K562 (cell line): ENCODE measurements at regions not wholly inside any gene's neighbourhood (a gene's known extent, or its start where the extent isn't known, plus 50 kb on each side); places are given as distances from the start of the nearest gene placed in this dataset.
A peak's percentile ranks its signal among the peaks of the same experiment; 100 is the strongest.

Experiments used
- ATAC-seq: fragments of 200-7000 bp; cut with Tn5 transposase; 3 replicates; pipeline ENCODE4 v1.9.1; 2020; ENCODE audit warnings: moderate library complexity
- BruUV-seq: library from RNA; stranded (reverse); fragments of 400-500 nt; replicated peaks from 2 replicates; lab custom pipeline; 2021; lab: Mats Ljungman, UMichigan
- CTCF ChIA-PET: fragments of 300-600 bp; formaldehyde crosslinking; extraction: SDS; loops from one replicate; lab custom pipeline; 2021; ENCODE audit warnings: low intra/inter-chr PET ratio; lab: Yijun Ruan, JAX
- POLR2A ChIA-PET: fragments of 300-600, 350-650 bp; sonication (Branson Sonifier 250); formaldehyde crosslinking; extraction: SDS; loops from one replicate; lab custom pipeline; 2021; ENCODE audit warnings: antibody characterized with exemption, inconsistent platforms; lab: Yijun Ruan, JAX
- DNase-seq, 4 experiments: peaks; one replicate each; pipeline versions ENCODE4 v3.0.0 to v3.0.0-alpha.2; 2011 to 2018; ENCODE audit warnings: low spot score in 3 of 4, mixed read lengths in 3 of 4; ENCODE audit errors: extremely low read depth in 1 of 4
- FAIRE-seq: peaks from 2 replicates; lab custom pipeline; 2011; peaks lifted over from hg19 to GRCh38; lab: Jason Lieb, UNC
- H2AFZ ChIP-seq: 2 replicates; pipeline ENCODE4 v1.6.0; 2011; ENCODE audit warnings: low read depth, low read length, control low read depth, inconsistent platforms
- H3K27ac ChIP-seq: fragments of 200-600 bp; 3 replicates; pipeline ENCODE4 v1.8.0; 2011; ENCODE audit warnings: low read depth, mild to moderate bottlenecking, control low read depth, inconsistent platforms, low read length, moderate library complexity, mixed read lengths; ENCODE audit errors: extremely low read depth
- H3K27me3 ChIP-seq, 2 experiments: fragments of 300-600 bp in 1 of 2; 2 replicates in 1 of 2; 3 replicates in 1 of 2; pipeline versions ENCODE4 v1.6.0 to v1.8.0; 2011; ENCODE audit warnings: inconsistent platforms in 2 of 2, low read length in 2 of 2, mild to moderate bottlenecking in 1 of 2, mixed read lengths in 1 of 2, moderate library complexity in 1 of 2; ENCODE audit not compliant: control insufficient read depth in 2 of 2, insufficient read depth in 2 of 2
- H3K36me3 ChIP-seq: fragments of 300-600 bp; 3 replicates; pipeline ENCODE4 v1.8.0; 2011; ENCODE audit warnings: mild to moderate bottlenecking, low read length, inconsistent platforms; ENCODE audit not compliant: control insufficient read depth, insufficient read depth
- H3K4me1 ChIP-seq, 2 experiments: fragments of 200-600 bp in 1 of 2; replicated peaks in 1 of 2; 2 replicates in 1 of 2; 3 replicates in 1 of 2; pipeline versions ENCODE4 v1.5.1 to v1.8.0; 2011; ENCODE audit warnings: inconsistent platforms in 2 of 2, low read length in 2 of 2, mild to moderate bottlenecking in 1 of 2, mixed read lengths in 1 of 2, moderate library complexity in 1 of 2; ENCODE audit not compliant: control insufficient read depth in 2 of 2, insufficient read depth in 2 of 2
- H3K4me2 ChIP-seq: 2 replicates; pipeline ENCODE4 v1.6.1; 2011; ENCODE audit warnings: low read length, control low read depth, inconsistent platforms, mixed read lengths; ENCODE audit not compliant: insufficient read depth
- H3K4me3 ChIP-seq: fragments of 200-600 bp; sonication (generic), shearing (Covaris generic); 2 replicates; pipeline ENCODE4 v1.5.1; 2016; ENCODE audit warnings: control low read depth, inconsistent platforms
- H3K79me2 ChIP-seq: fragments of 200-600 bp; 3 replicates; pipeline ENCODE4 v1.8.0; 2011; ENCODE audit warnings: low read length, inconsistent platforms; ENCODE audit not compliant: control insufficient read depth, insufficient read depth
- H3K9ac ChIP-seq, 2 experiments: 2 replicates each; pipeline versions ENCODE4 v1.6.0 to v1.6.1; 2011; ENCODE audit warnings: low read depth in 2 of 2, low read length in 2 of 2, control low read depth in 1 of 2, inconsistent platforms in 1 of 2, mild to moderate bottlenecking in 1 of 2, mixed read lengths in 1 of 2; ENCODE audit not compliant: insufficient read depth in 1 of 2
- H3K9me1 ChIP-seq: one replicate; pipeline ENCODE4 v1.6.0; 2011; ENCODE audit warnings: inconsistent platforms, mild to moderate bottlenecking, low read length, moderate library complexity; ENCODE audit not compliant: control insufficient read depth, insufficient read depth
- H3K9me3 ChIP-seq: replicated peaks from 2 replicates; pipeline ENCODE4 v1.5.1; 2011; ENCODE audit warnings: low read depth, low read length, inconsistent platforms; ENCODE audit not compliant: control insufficient read depth, insufficient read depth
- H4K20me1 ChIP-seq: replicated peaks from 2 replicates; pipeline ENCODE4 v1.6.1; 2011; ENCODE audit warnings: low read length, inconsistent platforms, mixed read lengths; ENCODE audit not compliant: control insufficient read depth, insufficient read depth
- CEBPB ChIP-seq: fragments of 450-650 bp; IDR thresholded peaks from 2 replicates; pipeline ENCODE4 v1.6.1; 2016; ENCODE audit warnings: missing genetic modification characterization, missing compliant biosample characterization
- CEBPG ChIP-seq, 3 experiments: fragments of 200-800 bp in 1 of 3; sonication (Bioruptor generic) in 1 of 3; sonication (generic) in 1 of 3; formaldehyde crosslinking in 1 of 3; IDR thresholded peaks in 2 of 3; conservative IDR thresholded peaks in 1 of 3; 2 replicates each; pipeline versions ENCODE4 v1.6.1 to v1.8.0; 2016 to 2022; ENCODE audit warnings: missing compliant biosample characterization in 2 of 3, missing genetic modification characterization in 2 of 3, mild to moderate bottlenecking in 1 of 3, missing genetic modification reagents in 1 of 3
- MIER1 ChIP-seq: fragments of 450-650 bp; IDR thresholded peaks from 2 replicates; pipeline ENCODE4 v1.6.1; 2016; ENCODE audit warnings: antibody characterized with exemption, mild to moderate bottlenecking, low read depth
- RFX7 ChIP-seq: fragments of 250-450 bp; sonication (Bioruptor Pico); IDR thresholded peaks from 2 replicates; pipeline ENCODE4 v1.5.1; 2021; ENCODE audit warnings: mild to moderate bottlenecking
- U2AF1 ChIP-seq: fragments of 200-400 bp; formaldehyde crosslinking; optimal IDR thresholded peaks from 2 replicates; pipeline ENCODE3; 2017; ENCODE audit warnings: mild to moderate bottlenecking, low read depth, low read length, moderate library complexity
- ZBED1 ChIP-seq: IDR thresholded peaks from 2 replicates; pipeline ENCODE4 v1.6.1; 2014
- ZBTB7A ChIP-seq: IDR thresholded peaks from 2 replicates; pipeline ENCODE4 v1.6.1; 2011; ENCODE audit warnings: low read depth, mild to moderate bottlenecking, low read length, moderate library complexity, borderline replicate concordance; ENCODE audit not compliant: control insufficient read depth
- ZNF274 ChIP-seq: IDR thresholded peaks from 2 replicates; pipeline ENCODE4 v1.6.1; 2011; ENCODE audit warnings: low read depth, mild to moderate bottlenecking, low read length, moderate library complexity, borderline replicate concordance
- ZSCAN29 ChIP-seq: fragments of 450-650 bp; IDR thresholded peaks from 2 replicates; pipeline ENCODE4 v1.6.1; 2017
- WGBS: fragments of 100-300 bp; shearing (Covaris generic); methylation state at CpG from one replicate; pipeline ENCODE4 v1.1.6; 2016; ENCODE audit warnings: low coverage, mixed read lengths; ENCODE audit not compliant: insufficient coverage; ENCODE audit errors: missing lambda C conversion rate; 5-methylcytosine and 5-hydroxymethylcytosine counted together
- in situ Hi-C: fragments of 300-500 bp; cut with MboI; formaldehyde crosslinking; loops from 4 replicates; pipeline ENCODE4 v1.15.0; 2018; ENCODE audit warnings: inconsistent platforms, mixed read lengths
- intact Hi-C: fragments of 100-400 bp; cut with micrococcal nuclease; formaldehyde crosslinking; loops from 2 replicates; pipeline ENCODE4 v1.14.2; 2022
- TF ChIP-seq, protein P1 (sequence below): sonication (generic); formaldehyde crosslinking; IDR thresholded peaks from 2 replicates; pipeline ENCODE4 v1.8.0; 2022; ENCODE audit warnings: mild to moderate bottlenecking, missing genetic modification reagents
- TF ChIP-seq, protein P2 (sequence below): fragments of 450-650 bp; formaldehyde crosslinking; IDR thresholded peaks from 2 replicates; pipeline ENCODE4 v1.4.0; 2020; ENCODE audit warnings: mild to moderate bottlenecking
- TF ChIP-seq, protein P3 (sequence below), 2 experiments: fragments of 450-650 bp in 1 of 2; IDR thresholded peaks; 2 replicates each; pipeline ENCODE4 v1.6.1; 2011 to 2017; ENCODE audit warnings: low read depth in 2 of 2, antibody characterized with exemption in 1 of 2, borderline replicate concordance in 1 of 2, low read length in 1 of 2, mild to moderate bottlenecking in 1 of 2, mixed read lengths in 1 of 2; ENCODE audit not compliant: control insufficient read depth in 1 of 2

- Histone ChIP-seq H3K4me2 (no peak overlapping the region), H3K4me3 (no peak overlapping the region), H3K9me1 (no peaks in the 10 kb centered on the region), H3K9ac (no peak overlapping the region), H3K9me3 (0 out of 2 replicates have a peak, but pooled peaks cover 4% of the 10 kb centered on the region), H4K20me1 (no peaks in the 10 kb centered on the region), H2AFZ (no peak overlapping the region), H3K4me1 (no peaks in the 10 kb centered on the region), H3K27me3 (no peaks in the 10 kb centered on the region), H3K27ac (no peak overlapping the region), H3K79me2 (no peaks in the 10 kb centered on the region), H3K36me3 (no peaks in the 10 kb centered on the region)
- in situ Hi-C loops: no loop called here
- ChIA-PET CTCF (no interaction called here), POLR2A (no interaction called here)
- WGBS: 6% methylated on average over 1 of the region's 1 CpG
- DNase-seq (no peak), ATAC-seq (no peak), FAIRE-seq (no peak)
- no TSS peak for BruUV-seq
- no peak for TF ChIP-seq ZBTB7A
- TF ChIP-seq ZNF274: no peak
- no peak for TF ChIP-seq RFX7
- TF ChIP-seq, protein P1, sequence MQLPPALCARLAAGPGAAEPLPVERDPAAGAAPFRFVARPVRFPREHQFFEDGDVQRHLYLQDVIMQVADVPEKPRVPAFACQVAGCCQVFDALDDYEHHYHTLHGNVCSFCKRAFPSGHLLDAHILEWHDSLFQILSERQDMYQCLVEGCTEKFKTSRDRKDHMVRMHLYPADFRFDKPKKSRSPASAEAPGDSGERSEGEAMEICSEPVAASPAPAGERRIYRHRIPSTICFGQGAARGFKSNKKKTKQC (CRISPR knock-in tag): no peak
- TF ChIP-seq CEBPG (CRISPR knock-in tag; IDR thresholded peaks at IDR 0.05): no peak
- TF ChIP-seq CEBPG (tag; conservative IDR thresholded peaks at IDR 0.05 in 1 of 2, IDR thresholded peaks at IDR 0.05 in 1 of 2): peak in 1 of 2 experiments; percentile 73; a peak in 2 of 4 replicates
- no peak for TF ChIP-seq ZBED1
- TF ChIP-seq U2AF1: no peak
- TF ChIP-seq ZSCAN29: no peak
- TF ChIP-seq, protein P2, sequence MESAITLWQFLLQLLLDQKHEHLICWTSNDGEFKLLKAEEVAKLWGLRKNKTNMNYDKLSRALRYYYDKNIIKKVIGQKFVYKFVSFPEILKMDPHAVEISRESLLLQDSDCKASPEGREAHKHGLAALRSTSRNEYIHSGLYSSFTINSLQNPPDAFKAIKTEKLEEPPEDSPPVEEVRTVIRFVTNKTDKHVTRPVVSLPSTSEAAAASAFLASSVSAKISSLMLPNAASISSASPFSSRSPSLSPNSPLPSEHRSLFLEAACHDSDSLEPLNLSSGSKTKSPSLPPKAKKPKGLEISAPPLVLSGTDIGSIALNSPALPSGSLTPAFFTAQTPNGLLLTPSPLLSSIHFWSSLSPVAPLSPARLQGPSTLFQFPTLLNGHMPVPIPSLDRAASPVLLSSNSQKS: no peak
- TF ChIP-seq, protein P3, sequence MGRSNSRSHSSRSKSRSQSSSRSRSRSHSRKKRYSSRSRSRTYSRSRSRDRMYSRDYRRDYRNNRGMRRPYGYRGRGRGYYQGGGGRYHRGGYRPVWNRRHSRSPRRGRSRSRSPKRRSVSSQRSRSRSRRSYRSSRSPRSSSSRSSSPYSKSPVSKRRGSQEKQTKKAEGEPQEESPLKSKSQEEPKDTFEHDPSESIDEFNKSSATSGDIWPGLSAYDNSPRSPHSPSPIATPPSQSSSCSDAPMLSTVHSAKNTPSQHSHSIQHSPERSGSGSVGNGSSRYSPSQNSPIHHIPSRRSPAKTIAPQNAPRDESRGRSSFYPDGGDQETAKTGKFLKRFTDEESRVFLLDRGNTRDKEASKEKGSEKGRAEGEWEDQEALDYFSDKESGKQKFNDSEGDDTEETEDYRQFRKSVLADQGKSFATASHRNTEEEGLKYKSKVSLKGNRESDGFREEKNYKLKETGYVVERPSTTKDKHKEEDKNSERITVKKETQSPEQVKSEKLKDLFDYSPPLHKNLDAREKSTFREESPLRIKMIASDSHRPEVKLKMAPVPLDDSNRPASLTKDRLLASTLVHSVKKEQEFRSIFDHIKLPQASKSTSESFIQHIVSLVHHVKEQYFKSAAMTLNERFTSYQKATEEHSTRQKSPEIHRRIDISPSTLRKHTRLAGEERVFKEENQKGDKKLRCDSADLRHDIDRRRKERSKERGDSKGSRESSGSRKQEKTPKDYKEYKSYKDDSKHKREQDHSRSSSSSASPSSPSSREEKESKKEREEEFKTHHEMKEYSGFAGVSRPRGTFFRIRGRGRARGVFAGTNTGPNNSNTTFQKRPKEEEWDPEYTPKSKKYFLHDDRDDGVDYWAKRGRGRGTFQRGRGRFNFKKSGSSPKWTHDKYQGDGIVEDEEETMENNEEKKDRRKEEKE (IDR thresholded peaks at IDR 0.05; ENCODE audit: borderline replicate concordance in 1 of 2, control insufficient read depth in 1 of 2, low read depth in 2 of 2, low read length in 1 of 2): no peak
- TF ChIP-seq MIER1: no peak
- 0 out of 2 replicates have a peak, but pooled peaks have one; percentile 15 for TF ChIP-seq CEBPB (tag)
- intact Hi-C loops: no loop called here
Observed at GRCh38 chr7:13651167-13651566, 338.3 kb downstream of the ETV1 start.
